GM21619 (cell line): ENCODE measurements at regions not wholly inside any gene's neighbourhood (a gene's known extent, or its start where the extent isn't known, plus 50 kb on each side); places are given as distances from the start of the nearest gene placed in this dataset.
"Not testable (repeated sequence)": the region's sequence is repeated elsewhere in the genome, so short reads cannot be mapped to it uniquely, and the experiment has no call there.

Source experiments
- ATAC-seq: cut with Tn5 transposase; IDR thresholded peaks from one replicate; pipeline ENCODE4 v1.9.1; 2021; ENCODE audit not compliant: unreplicated experiment

DNA sequence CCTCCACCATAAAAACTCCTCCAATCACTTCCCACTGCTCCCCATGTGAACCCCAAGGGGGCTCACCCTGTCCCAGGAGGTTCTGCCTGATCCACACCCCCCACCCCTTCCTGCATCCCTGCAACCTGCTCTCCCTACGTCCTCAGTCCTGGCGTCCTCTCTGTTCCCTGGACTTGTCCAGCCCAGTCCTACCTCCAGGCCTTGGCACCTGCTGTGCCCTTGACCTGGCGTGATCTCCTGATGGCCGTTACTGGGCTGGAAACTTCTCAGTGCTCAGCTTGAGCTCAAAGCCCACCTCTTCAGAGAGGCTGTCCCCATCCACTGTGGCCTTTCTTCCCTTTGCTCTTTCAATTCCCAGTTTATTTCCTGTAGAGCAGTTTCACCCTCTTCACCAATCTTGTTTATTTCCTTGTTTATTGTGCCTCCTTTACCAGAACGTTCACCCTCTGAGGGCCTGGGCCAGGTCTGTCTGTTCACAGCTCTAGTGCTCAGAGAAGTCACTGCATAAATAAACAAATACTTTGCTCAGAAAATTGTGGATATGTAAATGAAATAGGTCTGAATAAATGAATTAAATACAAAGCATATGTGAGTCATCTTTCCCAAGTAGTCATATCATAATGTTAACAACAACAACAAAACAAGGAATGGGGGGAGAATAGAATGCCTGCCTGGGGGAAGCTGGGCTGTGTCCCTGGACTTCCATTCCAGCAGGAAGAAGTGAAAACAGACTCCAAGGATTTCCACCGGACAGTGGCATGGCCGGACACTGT lies 175.7 kb upstream of the SULF2 start:
- ATAC-seq = no peak

DNA sequence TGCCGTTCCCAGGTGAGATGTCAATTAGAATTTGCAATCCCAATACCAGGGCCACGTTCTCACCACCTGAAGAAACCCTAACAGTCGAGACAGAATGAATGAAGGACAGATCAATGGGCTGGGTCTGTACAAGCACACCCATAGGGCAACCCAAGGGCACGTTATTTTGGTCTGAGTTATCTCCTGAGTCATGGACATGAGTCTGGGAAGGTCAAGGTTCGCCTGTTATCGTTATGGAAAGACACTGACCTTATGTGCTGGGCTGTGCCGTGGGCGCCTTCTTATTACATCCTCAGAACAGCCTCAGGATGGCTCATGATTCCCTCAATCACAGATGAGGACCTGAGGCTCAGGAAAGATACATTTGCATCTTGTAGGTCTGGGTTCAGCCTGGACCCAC lies 175.0 kb upstream of the SULF2 start:
- no peak for ATAC-seq

DNA sequence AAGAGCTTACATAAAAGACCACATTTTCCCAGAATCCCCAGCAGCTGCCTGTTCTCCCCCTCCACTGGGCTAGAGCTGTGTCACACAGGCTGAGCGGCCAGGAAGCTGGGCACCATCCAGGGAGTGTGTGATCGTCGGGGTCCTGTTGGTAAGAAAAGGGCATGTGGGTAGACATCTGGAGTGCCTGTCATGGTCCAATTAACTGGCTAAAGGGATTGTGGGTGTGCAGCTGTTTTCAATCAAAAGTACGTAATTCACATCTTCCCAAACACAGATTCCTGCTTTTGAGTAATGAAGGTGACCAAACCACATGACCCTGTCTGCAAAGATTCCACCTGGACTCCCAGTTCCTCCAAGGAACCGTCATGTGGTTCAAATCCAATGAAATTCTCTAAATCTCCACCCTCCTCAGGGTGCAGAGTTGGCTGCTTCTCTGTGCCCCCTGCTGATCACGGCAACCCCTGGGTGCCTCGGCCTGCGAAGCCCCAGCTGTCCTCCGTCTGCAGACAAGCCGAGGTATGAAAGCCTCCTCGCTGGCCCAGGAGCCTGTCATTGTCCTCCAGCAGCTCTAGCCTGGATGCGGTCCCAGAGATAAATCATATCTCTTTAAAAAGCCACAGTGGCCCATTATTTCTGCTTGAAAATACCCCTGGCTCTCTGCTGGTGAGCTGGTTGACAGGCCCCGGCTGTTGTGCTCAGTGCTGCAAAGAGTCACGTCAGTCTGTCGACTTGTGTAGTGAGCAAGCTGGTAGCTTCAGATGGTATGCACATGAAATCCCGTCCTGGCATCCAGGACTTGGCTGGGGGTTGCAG lies 172.9 kb upstream of the SULF2 start:
- not testable (repeated sequence) for ATAC-seq

DNA sequence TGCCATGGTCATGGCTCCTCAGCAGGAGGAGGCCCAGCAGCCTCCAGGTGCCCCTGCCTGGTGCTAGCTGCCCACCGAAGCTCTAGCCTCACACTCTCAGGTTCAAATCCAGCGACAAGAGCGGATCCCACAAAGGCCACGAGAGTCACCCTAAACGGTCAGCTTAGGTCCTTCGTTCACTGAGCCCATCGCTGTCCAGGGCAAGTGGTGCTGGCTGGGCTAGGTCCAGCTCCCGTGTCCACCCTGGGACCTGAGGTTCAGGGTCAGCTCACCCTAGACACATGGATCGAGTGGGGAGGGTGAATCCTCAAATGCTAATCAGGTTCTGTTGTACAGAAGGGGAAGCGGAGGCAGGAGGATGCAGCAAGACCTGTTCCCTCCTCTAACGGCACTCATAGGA lies 171.9 kb upstream of the SULF2 start:
- ATAC-seq = no peak

DNA sequence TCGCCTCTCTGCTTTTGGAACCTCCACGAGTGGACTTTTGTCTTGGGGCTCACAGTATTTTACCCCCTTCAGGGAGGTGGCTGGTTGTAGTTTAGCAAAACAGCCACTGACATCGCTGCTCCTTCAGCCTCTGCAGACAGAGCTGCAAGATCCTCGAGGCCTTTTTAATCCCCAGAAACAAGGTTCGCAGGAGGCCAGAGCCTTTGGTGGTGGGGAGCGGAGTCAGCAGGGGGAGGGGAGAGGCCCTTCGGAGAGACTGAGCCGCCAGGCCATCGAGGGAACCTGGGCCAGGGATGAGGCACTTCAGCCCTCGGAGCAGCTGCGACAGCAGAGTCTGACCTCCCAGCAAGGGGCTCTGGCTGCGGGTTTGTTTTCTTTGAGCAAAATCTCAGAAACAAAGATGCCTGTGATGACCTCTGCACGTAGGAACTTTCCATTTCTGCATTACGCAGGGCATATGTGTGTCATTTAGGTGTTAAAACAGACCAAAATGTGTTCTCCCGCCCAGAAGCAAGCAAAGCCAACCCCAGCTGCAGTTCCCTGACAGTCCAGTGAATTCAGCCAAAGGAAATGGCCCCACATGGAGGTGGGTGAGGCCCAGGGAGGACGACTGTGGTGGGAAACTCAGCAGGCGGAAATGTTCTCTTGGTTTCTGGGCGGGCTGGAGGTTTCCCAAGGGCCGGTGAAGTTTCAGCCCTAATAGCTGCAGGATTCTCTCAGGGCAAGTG lies 171.2 kb upstream of the SULF2 start:
- no peak for ATAC-seq

DNA sequence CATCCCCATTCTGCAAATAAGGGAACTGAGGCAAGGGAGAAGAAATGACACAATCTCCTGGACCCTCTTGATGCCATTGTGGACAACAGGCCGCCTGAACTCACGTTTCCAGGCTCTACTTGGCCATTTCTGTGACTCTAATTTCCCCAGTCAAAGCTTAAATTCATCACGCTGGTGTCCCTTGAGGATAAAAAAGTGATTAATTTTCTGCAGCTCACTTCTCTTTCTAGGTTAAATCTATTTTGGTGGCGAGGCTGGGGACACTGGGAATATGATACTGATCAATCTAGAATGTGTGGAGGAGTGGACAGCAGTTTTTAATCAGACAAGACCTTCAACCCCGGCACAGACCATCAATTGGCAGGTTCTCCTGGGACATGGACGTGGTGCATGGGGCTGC lies 168.2 kb upstream of the SULF2 start:
- ATAC-seq = no peak

DNA sequence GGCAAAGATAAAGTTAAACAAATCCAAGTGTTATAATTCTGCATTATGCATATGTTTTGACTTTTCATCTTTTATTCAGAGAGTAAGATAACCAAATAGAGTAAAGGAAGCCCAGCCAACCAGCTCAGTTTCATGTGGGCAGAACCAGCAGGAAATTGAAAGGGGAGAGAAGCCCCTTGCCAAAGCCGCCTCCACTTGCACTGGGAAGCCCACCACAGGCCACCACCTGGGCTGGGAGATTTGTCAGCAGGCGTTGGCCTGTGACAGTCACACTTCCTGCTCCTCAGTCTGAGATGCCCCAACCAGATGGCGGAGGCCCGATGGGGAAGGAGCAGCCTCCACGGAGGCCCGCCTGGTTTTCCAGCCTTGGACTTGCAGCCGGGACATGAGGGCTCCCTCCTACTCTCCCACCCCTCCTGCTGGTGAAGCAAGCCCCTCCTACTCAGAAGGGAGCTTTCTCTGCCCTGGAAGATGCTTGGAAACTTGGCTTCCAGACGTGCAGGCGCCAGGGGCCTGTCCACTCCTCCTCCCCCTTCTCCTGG lies 166.8 kb upstream of the SULF2 start:
- ATAC-seq = no peak

DNA sequence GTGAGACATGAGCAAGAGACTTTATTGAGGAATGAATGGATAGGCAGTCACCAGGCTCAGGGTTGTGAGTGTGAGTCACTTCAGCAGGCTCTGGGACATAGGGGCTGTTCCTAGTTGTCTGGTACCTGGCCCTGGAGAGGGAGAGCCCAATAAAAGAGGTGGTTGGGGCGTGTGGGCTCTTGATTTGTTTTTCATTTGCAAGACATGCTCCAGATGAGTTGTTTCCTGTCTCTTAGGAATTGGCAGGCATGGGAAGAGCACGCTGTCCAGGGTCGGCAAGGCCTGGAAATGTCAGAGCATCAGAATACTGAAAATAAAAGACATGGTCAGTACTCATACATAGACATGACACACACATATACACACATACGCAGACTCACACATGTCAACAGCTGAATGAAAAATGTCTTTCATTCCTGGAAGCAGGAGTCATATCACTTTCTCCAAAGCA lies 166.3 kb upstream of the SULF2 start:
- no peak for ATAC-seq

DNA sequence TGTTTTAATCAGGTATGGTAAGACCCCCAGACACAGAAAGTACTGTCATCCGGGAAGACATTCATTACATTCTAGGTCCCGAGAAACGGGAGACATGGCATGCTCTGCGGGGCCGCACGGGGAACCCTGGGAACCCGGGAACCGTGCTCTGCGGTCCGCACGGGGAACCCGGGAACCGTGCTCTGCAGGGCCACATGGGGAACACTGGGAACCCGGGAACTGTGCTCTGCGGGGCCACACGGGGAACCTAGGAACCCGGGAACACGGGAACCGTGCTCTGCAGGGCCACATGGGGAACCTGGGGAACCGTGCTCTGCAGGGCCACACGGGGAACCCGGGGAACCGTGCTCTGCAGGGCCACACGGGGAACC lies 165.6 kb upstream of the SULF2 start:
- no peak for ATAC-seq

DNA sequence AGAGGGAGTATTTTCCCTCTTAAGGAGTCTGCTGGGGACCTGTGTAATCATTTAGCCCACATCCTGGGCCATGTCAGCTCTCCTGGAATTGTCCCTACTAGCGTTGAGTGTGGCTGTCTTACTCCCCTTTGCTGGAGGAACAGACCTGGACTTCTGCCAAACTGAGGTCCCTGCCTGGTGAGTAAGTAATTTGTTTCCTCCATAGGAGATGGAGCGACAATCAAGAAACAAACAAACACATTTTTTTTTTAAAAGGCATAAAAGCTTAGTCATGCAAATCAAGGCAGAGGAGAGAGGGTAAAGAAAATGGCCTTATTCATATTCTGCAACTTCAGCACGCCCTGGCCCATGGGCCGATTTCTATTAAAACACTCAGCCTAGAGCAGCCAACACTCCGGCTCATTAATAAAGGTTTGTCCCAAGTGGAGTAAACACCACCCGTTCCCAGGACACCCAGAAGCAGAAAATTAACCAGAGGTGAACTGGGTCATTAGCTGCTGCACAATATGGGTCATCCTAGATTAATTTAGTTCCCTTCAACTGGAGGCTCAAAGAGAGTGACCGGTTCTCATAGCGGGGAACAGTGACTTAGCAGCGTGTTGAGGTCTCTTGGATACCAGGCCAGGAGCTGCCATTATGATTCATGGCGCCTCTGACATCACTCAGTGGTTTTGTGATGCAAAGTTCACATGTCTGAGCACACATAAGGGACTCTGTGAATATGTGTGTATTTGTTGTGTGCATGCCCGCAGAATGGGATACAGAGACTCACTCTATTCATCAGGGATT lies 165.0 kb upstream of the SULF2 start:
- no peak for ATAC-seq

DNA sequence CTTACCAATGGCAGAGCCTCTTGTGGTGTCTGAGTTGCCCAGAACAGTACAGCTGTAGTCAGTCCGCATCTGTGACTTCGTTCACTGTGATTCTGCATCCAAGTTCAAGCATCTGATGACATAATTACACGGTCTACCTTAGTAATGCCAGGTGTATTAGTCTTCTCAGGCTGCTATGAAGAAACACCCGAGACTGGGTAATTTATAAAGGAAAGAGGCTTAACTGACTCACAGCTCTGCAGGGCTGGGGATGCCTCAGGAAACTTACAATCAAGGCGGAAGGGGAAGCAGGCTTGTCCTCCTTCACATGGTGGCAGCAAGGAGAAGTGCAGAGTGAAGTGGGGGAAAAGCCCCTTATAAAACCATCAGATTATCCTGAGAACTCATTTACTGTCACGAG lies 163.9 kb upstream of the SULF2 start:
- no peak for ATAC-seq

DNA sequence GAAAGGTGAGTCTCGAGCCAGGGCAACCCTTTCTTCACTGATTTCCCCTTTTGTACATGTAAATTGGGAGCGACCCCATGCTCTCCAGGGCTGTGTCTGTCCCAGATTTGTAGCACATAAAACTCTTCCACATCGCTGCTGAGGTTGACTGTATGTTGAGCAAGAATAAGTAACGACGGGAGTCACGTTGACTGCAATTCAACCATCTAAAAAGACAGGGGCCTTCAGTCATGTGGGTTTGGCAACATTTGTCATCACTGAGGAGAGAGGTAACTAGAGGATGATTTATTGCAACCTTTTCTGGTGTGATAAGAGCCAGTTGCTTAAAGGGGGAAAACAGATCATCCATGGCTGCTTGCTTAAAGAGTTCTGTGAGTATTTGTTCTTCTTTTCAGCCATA lies 159.4 kb upstream of the SULF2 start:
- no peak for ATAC-seq

DNA sequence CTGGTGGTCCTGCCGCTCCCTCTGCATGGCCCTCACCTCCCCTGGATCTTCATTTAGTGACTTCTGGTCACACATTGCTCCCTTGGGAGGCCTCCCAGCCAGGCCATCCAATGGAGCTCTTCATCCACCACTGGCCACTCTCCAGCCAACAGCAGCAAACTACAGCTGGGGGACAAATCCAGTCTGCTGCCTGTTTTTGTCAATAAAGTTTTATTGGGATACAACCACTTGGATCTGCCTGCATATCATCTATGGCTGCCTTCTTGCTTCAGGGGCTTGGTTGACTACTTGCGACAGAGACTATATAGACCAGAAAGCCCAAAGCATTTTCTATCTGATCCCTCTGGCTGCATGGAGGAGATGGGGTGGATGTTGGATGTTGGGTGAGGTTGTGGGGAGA lies 156.6 kb upstream of the SULF2 start:
- no peak for ATAC-seq

DNA sequence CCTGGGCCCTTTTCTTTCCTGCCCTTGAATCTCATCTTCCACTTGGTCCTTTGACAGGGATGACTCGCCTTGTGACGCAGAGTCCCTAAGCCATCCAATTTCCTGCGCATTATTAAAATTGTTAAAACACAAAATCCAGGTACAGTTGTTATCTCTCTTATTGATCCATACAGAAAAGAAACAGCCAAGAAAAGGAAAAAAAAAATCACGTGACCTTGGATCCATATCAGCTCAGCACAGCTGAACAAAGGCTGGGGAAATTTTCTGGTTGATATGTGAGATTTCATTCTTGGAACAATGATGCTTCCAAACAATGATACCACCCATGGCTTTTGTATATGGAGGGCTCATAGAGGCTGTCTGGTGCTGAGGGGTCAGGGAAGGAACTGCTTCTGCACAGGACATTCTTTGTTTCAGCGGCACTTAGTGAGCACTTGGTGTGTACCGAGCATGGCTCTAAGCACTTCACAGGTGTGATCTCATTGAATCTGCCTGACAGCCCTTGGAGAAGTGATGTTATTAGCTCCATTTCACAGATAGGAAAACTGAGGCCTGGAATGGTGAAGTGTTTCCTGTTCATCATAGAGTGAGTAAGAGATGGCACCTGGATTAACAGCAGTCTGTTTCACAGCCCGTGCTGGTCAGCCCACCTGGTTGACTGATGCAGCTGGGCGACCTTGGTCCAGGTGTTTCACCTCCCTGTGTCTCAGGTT lies 155.0 kb upstream of the SULF2 start:
- ATAC-seq = no peak

DNA sequence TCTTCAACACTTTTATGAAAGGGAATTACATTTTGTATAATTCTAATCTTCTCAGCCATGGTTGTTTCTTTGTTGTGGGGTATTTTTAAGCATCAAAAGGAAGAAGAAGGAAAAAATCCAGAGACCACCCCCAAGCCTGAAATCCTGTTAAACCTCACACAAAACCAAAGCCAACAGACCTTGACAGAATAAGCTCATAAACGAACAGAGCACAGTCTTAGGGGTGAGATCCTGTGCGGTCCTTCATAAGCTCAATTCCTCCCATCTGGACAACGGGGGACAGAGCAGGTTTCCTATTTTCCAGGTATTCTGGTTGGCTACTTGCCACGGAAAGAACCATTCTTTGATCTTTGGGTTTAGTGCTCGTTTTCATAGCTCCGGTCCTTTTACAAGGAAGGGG lies 151.3 kb upstream of the SULF2 start:
- ATAC-seq = no peak

DNA sequence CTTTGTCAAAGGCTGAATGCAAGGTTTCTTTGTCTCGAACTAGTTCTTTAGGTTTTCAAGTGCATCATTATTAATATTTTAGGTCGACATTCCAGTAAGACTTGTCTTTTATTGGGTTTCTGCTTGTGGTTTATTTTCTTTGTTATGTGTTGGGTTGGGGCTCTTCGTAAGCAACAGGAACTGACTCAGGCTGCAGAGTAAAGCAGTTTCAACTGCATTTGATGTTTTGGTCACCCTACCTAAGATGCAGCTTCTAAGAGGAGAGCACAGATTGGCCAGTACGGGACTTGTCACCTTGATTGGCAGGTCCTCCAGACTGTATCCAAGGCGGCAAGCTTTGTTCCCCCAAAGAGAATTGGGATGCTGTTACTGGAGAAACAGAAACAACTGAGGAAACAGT lies 149.5 kb upstream of the SULF2 start:
- no peak for ATAC-seq

DNA sequence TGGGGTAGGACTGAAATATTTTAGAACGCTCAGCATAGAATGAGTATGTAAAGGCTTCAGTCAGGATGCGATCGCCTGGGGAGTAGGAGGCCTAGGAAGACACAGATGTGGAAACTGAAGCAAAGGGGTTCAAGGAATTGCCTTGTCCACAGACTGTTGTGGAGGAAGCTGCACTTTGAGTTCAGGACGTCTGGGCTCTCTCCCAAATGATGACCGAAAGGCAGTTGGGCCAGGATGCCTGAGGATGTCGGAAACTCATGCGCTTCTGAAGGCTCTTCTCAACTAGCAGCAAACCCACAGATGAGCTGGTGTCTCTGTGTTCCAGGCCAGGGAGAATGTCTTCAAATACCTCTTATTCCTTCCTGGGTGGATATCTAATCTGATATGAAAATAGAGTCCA lies 146.2 kb upstream of the SULF2 start:
- no peak for ATAC-seq

DNA sequence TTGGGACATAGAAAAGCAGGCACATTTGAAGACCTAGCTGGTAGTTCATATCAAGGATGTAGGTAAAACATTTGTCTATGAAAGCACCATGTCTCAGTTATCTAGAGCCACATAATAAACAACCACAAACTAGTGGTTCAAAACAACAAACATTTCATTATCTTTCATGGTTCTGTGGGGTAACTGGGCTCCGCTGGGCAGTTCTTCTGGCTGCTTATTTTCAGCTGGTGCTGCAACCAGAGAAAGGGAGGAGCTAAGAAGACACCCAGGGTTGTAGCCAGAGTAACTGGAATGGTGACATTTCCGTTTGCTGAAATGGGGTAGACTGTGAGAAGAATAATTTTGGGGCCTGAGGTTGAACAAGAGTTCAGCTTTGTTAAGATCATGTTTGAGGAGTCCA lies 145.7 kb upstream of the SULF2 start:
- no peak for ATAC-seq

DNA sequence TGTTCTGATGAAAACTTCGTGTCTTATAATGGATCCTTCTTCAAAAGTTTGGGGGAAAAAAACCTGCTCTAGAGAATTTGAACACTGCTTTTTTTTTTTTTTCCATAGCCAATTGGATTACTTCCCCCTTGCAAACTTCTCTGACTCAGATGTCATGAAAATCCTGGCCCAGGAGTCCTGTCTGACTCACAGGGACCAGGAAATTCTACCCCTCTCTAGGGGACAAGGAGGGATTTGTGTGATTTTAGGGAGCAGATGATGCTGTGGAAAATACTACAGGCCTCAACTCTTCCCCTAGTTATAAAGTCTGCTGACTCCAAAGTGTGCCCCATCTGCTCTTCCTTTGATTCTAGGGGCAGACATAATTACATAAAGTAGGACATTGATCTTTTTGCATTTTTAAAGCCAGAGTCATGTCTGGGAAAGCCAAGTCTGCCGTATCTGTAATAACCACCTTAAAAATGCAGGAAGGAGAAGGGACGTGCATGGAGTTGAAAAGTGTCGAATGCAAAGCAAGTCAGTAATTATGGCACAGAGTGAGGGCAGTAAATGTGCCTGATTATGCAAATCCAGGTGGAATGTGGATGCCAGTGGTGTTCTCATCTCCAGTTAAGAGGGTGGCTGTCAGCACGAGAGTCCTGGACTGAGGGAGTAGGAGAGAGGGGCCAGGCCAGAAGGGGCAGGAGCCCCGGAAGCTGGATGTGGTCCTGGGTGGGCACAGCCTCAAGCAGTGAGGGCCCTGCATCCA lies 144.3 kb upstream of the SULF2 start:
- ATAC-seq = no peak
